HG03354 (cell line): ENCODE measurements at regions not wholly inside any gene's neighbourhood (a gene's known extent, or its start where the extent isn't known, plus 50 kb on each side); places are given as distances from the start of the nearest gene placed in this dataset.

Experiments
- ATAC-seq: cut with Tn5 transposase; IDR thresholded peaks from one replicate; pipeline ENCODE4 v1.9.1; 2021; ENCODE audit warnings: mild to moderate bottlenecking; ENCODE audit not compliant: unreplicated experiment, poor library complexity, severe bottlenecking

DNA sequence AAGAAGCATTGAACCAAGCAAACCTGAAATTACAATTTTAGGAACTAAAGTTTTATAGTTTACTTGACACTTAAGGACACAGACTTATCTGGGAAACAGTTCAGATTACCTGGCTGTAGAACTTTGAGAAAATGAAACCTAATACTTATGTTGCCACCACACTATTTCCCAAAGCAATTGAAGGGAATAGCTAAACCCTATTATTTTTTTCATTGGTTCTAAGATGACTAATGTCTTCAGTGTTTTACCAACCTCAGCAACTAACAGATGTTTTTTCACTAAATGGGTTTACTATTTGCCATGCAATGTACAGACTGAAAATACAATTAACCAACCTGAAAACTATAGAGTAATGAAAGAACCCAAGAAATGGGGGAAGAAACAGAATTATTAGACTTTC is 689.6 kb downstream of the SORCS1 start:
- no peak for ATAC-seq

DNA sequence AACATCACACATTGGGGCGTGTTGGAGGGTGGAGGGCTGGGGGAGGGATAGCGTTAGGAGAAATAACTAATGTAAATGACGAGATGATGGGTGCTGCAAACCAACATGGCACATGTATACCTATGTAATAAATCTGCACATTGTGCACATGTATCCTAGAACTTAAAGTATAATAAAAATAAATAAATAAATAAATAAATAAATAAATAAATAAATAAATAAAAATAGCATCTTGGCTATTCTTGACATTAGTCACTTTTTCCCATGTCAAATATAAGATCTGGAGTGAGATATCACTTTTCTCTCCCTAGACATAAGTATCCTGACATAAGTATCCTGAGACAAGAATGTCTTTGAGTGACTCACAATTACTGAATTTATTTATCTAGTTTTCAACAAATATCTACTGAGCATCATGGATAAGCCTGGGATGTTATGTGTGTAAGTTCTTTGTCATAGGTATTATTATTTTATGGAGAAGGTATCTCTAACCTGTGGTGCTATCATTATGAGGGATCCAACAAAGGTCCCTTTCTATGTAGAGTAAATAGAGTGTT is 691.3 kb downstream of the SORCS1 start:
- ATAC-seq: no peak

DNA sequence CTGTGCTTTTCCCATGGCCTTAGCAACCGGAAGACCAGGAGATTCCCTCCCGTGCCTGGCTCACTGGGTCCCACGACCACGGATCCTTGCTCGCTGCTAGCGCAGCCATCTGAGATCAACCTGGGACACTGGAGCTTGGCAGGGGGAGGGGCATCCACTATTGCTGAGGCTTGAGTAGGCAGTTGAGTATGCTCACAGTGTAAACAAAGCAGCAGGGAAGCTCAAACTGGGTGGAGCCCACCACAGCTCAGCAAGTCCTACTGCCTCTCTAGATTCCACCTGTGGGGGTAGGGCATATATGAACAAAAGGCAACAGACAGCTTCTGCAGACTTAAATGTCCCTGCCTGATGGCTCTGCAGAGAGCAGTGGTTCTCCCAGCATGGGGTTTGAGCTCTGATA is 697.0 kb downstream of the SORCS1 start:
- no peak for ATAC-seq

DNA sequence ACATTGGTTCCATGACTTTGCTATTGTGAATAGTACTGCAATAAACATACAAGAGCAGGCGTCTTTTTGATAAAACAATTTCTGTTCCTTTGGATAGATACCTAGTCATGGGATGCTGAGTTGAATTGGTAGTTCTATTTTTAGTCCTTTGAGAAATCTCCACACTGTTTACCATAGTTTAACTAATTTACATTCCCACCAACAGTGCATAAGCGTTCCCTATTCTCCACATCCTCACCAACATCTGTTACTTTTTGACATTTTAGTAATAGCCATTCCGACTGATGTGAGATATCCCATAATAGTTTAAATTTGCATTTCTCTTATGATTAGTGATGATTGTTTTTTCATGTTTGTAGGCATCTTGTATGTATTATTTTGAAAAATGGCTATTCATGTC is 707.0 kb downstream of the SORCS1 start:
- no peak for ATAC-seq

DNA sequence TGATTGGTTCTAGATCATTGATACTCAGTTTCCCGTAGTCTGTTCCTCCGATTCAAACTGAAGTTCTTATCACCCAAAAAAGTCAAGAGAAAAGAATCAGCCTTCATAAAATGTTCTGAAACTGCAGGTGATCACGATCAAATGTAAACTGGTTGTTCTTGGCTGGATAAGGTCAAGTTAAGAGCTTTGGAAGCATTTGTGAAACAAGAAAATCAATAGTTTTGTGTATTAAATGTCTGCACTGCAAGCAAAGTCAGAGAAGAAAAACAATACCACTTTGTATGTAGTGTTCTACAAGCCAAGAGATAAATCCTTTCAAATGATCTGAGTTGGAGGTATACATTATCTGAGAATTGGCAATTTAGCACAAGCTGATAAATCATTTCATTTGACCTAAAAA is 710.3 kb downstream of the SORCS1 start:
- ATAC-seq: no peak

DNA sequence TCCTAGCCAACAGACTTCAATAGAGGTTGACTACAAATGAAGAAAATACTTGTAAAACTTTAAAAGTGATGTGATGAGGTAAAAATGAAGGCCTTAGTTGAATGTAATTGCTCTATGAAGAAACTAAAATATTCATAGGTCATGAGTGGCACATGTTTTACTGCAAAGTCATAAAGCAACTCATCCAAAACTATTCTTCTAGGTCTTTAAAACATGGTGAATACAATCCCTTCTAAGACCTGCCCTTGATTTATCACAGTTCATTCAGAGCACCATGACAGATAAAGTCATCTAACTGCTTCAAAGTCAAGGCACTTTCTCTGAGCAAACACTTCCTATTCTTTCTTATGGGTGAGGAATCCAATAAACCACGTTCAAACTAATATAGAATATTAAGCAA is 713.5 kb downstream of the SORCS1 start:
- no peak for ATAC-seq

DNA sequence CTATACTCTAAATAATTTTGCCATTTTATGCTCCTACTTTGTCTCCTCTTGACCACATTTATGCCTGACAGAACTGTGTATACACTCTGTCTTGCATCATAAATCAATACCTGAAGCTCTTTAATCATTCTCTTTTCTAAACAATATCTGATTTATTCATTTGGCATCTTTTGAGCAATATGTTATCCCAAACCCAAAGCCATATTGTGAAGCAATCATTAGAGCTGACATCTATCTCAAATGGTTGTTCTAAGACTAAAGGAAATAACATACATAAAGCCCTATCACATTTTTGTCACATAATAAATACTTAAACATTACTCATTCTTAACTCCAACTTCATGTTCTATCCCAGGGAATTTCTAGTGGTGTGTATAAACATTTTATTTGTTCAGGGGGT is 717.6 kb downstream of the SORCS1 start:
- ATAC-seq: no peak

DNA sequence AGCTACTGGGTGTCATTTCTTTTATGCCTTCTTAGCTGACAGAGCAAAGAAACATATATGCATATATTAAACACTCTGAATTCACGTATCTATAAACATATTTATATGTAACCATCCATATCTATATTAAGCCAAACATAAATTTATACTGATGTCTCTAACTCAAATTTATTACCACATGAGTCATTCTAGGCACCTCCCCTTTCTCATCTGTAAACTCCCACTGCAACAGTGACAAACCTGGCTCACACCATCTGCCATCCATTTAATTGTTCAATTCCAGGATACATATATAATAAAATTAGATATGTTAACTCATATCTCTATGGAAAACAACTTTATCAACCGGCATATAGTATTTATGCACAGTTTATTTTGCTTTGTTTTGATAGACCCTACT is 722.3 kb downstream of the SORCS1 start:
- no peak for ATAC-seq

DNA sequence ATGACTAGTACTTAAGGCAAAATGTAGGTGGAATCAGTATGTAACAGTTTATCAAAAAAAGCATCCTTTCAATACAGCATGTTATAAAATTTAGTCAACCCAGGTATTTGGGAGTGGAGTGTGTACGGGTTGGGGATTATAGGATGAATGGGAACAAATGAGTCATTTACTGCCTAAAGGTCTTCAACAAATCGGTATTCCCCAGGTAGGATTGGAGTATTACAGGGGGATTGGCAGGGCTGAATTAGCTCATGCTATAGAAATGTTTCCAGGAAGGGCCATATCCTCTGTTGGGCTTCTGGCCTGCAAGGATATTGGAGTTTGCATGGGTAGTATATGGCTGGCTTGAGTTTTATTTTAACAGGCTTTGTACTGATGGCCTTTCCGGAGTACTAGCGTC is 723.7 kb downstream of the SORCS1 start:
- no peak for ATAC-seq

DNA sequence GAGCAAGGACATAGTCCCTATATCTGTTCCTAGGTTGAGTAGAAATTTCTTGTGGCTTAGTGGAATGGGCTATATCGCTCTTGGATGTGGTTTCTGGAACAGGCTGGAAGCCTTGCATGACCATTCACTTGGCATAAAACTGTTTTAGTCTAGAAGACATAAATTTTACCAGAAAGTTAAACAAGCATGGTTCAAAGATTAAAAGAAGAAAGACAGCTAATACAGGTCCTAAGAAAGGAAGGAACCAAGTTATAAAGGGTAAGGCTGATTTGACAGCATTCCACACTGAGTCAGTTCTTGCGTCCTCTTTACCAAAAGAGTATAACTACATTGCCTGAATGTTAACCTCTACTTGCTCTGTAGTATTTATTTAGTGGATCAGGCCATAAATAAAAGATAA is 724.2 kb downstream of the SORCS1 start:
- ATAC-seq: no peak

DNA sequence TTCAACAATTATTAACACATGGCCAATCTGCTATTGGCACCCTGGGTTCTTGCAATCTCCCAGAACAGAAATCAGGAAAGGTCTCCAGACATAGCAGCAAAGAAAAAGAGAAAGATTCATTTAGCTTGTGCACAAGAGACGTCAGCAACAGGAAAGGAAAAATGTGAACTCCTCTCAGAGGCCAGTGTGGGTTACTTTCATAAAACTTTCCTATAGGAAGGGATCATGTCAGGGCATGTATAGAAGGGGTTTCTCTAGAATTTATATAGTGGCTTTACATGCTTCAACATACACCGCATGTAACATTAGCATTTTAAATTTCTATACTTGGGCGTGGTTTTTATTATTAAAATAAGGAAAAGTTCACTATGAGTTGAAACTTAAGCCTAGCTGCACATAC is 725.1 kb downstream of the SORCS1 start:
- no peak for ATAC-seq

DNA sequence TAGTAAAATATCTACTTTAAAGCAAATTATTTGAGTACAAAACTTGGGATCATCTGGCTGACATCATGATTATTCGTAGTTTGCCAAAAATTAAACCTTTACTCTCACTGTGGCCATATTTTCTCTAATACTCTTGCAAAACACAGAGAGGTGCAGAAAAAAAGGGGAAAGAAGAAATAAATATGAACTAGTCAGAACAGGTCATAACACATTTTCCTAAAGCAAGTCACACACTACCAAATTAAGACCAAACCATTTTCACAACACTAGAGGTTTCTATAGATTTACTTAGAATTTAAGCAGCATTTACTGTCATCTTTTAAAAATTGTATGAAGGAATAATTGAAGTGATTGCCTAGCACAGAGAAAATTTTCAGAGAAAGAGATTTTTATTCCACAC is 726.1 kb downstream of the SORCS1 start:
- ATAC-seq: no peak

DNA sequence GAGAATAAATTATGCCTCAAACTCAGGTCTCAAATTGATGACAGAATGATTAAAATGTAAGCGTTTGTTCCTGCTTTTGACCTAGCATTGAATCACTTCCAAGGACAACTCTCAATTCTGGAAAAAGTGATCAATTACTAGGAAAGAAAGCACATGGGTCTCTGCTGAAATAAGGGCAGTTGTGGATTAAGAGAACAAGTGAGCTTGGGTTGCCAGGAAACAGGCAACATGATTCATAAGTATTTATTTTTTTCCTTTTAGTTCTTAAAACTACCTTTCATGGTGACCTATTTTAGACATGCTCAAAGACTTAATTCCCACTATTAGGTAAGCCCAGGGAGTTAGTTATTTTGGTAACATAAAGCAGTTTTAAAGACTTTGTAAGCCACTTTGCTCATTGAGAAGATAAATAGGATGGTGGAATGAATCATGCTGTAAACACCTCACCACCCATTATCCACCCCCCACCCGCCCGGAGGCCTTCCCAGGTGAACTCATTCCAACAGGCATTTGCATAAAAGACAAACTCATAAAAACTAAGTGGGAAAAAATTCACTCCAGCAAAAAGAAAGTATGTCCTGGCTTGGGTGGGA is 728.3 kb downstream of the SORCS1 start:
- ATAC-seq: no peak

DNA sequence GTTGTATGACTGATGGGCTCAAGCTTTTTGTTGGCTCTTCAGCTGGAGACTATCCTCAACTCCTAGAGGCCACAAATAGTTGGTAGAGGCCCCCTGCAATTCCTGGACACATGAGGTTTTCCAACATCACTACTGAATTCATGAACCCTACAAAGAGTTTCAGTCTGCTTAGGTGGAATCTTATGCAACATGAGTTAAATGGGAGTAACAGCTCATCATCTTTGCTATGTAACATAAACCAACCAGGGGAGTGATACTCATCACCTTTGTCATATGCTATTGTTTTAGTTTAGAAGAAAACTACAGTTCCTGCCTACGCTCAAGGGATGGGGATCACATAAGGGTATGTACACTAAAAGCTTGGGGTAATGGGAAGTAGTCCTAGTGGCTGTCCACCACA is 729.4 kb downstream of the SORCS1 start:
- no peak for ATAC-seq

DNA sequence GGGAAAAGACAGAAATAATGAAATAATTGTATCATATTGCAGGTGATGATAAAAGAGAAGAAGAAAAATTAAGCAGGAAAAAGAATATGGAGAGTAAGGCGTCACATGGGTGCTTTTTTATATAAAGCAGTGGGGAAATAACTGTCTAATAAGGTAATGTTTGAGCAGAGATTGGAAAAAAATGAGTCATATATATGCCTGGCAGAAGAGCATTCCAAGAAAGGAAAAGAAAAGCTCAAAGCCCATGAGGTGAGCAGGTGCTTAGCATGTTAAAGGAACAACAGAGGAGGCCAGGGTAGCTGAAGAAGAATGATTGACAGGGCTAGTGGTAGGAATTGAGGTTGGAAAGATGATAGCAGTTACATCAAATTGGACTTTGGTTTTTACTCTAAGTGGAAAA is 739.5 kb downstream of the SORCS1 start:
- ATAC-seq: no peak

DNA sequence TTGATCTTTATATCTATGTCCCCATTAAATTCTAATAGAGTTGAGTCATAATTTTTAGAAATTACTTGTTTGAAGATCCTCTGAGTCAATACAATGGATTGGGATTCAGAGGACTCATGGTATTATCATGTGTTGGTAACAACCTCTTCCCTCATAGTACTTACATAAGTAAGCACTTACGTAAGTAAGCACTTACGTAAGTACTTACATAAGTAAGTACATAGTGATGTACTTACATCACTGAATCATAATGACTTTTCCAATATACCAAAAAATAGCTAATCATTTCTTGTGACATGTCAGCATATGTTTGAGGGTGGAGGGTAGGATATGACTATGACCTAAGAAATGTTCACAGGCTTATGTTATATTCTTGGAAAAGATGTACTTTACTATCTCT is 740.5 kb downstream of the SORCS1 start:
- ATAC-seq: no peak

DNA sequence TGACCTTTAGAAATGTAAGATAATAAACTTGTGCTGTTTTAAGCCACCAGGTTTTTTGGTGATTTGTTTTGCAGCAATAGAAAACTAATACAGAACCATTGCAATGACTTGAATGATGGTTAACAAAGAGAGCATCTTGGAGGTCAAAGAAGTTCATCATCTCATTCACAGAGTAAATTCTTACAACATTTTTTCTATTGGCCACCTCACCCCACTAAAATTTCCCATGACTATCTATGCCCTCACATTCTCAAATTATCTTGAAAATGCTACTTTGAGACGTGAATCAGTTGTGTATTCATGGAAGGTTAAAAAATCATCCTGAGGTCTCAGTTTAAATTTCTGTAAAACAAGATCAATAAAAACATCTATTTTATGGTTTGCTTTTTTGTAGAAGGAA is 754.2 kb downstream of the SORCS1 start:
- no peak for ATAC-seq

DNA sequence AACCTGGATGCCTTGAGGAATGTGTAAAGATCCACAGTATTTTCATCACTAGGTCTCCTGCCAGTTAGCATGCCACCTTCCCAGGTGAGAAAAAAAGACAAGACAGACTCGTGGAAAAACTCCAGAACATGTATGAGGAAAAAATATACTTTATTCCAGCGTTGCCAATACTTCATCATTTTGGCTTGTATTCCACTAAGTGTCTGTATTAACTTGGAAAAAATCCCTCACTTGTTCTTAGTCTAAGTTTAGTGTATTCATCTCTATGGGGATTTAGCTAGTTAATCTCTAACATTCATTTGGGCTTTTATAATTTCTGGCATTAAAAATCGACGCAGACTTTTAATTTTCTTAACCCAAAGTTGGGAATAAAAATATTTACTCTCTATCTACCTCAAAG is 759.4 kb downstream of the SORCS1 start:
- ATAC-seq: no peak

DNA sequence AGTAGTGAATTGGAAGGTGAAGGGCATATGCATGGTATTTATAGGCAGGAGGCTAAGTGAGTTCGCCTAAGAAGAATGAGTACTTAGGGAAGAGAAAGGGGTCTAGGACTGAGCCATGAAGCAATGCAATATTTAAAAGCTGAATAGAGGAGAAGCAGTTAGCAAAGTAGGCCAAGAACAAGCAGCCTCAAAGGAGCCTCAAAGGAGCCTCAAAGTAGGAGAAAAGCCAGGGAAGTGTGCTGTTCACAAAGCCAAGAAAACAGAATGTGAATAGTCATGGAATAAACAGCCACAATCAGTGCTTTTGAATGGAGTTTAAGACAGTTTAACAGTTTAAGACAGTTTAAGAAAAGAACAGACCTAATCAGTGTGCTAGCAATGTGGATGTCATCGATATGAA is 762.0 kb downstream of the SORCS1 start:
- no peak for ATAC-seq

DNA sequence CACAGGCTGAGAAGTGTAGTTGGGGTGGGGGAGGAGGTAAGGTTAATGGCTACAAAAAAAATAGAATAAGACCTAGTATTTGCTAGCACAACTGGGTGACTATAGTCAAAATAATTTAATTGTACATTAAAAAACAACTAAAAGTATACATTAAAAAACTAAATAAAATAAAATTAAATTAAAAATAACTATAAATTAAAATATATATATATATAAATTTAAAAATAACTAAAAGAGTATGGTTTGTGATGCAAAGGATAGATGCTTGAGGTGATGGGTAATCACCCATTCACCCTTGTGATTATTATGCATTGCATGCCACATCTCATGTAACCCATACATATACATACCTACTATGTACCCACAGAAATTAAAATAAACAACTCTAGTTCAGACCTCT is 762.5 kb downstream of the SORCS1 start:
- ATAC-seq: no peak

DNA sequence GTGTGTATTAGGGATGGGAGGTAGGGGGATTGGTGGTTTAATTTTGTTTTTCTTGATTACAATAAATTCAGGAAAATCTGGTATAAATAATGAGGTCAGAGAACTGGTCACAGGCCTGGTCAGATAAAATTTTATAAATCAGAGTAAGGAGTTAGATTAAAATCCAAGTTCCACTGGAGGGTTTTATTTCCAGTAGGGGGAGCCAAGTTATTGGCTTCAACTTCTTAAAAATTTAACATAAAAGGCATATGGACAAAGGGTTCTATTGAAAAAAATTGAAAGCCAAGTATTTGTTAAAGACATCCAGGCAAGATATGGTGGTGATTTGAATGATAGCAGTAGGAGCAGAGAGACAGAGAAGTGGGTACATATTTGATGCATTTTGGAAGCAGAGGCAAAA is 763.3 kb downstream of the SORCS1 start:
- no peak for ATAC-seq

DNA sequence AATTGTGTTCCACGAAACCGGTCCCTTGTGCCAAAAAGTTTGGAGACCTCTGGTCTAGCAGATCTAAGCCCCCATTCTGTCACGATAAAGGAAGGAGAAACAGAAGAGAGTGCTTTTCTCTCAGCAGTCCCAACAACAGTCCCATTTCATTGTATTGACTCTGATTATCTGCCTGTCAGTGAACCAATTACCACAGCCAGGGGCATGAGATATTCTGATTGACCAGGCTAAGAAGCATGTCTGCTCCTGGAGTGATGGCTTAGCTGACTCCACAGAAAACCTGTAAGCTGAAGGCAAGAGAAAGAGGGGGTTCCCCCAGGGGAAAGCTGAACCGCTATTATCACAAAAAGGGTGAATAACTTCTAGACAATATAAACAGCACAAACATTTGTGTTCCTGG is 765.4 kb downstream of the SORCS1 start:
- no peak for ATAC-seq
